SH-SY5Y (cell line): ENCODE measurements at regions not wholly inside any gene's neighbourhood (a gene's known extent, or its start where the extent isn't known, plus 50 kb on each side); places are given as distances from the start of the nearest gene placed in this dataset.

Experiments used
- GATA2 ChIP-seq: IDR thresholded peaks from 2 replicates; pipeline ENCODE4 v1.6.1; 2011; ENCODE audit warnings: mild to moderate bottlenecking, low read depth, low read length
- GATA3 ChIP-seq: IDR thresholded peaks from 2 replicates; pipeline ENCODE4 v1.6.1; 2011; ENCODE audit warnings: low read depth, mild to moderate bottlenecking, low read length, moderate library complexity

- TF ChIP-seq GATA2 = no peak
- no peak for TF ChIP-seq GATA3
Measured at GRCh38 chr4:97104666-97105065, 1038.6 kb downstream of the STPG2 start.
